ENCODE measurements at regions not wholly inside any gene's neighbourhood (a gene's known extent, or its start where the extent isn't known, plus 50 kb on each side); places are given as distances from the start of the nearest gene placed in this dataset.
"Not testable (repeated sequence)": the region's sequence is repeated elsewhere in the genome, so short reads cannot be mapped to it uniquely, and the experiment has no call there.

GRCh38 chrY:7654985-7655384 lies 743.4 kb upstream of the AMELY start:
- CTCF ChIA-PET, result no interaction called here
- H3K36me3 ChIP-seq (ENCODE audit: insufficient read depth, low read length), result no peaks in the 10 kb centered on the region
- H3K9me3 Mint-ChIP-seq, result no peaks in the 10 kb centered on the region
- H3K27me3 ChIP-seq (ENCODE audit: control insufficient read depth in 1 of 2, insufficient read depth in 2 of 2, low read length in 2 of 2), result no peaks in the 10 kb centered on the region
- no peaks in the 10 kb centered on the region for H3K4me1 ChIP-seq (ENCODE audit: insufficient read depth, low read length)
- POLR2A ChIA-PET, result no interaction called here
- H3K27ac Mint-ChIP-seq, result no peak overlapping the region
- intact Hi-C loops (cut with DNase I, micrococcal nuclease), result no loop called here
- no peak for TF ChIP-seq CTCF (IDR thresholded peaks at IDR 0.05)
- H3K4me3 Mint-ChIP-seq, result no peak overlapping the region
- H3K27me3 Mint-ChIP-seq, result no peaks in the 10 kb centered on the region
- no peak for ATAC-seq (ENCODE audit: poor library complexity)
- no peaks in the 10 kb centered on the region for H3K9me3 ChIP-seq (ENCODE audit: control insufficient read depth in 1 of 2, insufficient read depth in 1 of 2, low read length in 2 of 2)
- H3K4me1 Mint-ChIP-seq (ENCODE audit: low read depth), result no peaks in the 10 kb centered on the region
- no peak overlapping the region for H3K4me3 ChIP-seq (ENCODE audit: low read length)
- DNase-seq, result no peak
- H3K27ac ChIP-seq (ENCODE audit: low read depth in 1 of 2, low read length in 2 of 2), result no peak overlapping the region
- no peaks in the 10 kb centered on the region for H3K36me3 Mint-ChIP-seq (ENCODE audit: low read depth)

- H3K4me1 Mint-ChIP-seq (ENCODE audit: low read depth); ATAC-seq (ENCODE audit: poor library complexity); H3K4me1 ChIP-seq (ENCODE audit: insufficient read depth, low read length); POLR2A ChIA-PET; H3K36me3 ChIP-seq (ENCODE audit: insufficient read depth, low read length); H3K27ac ChIP-seq (ENCODE audit: low read depth in 1 of 2, low read length in 2 of 2); H3K27me3 ChIP-seq (ENCODE audit: control insufficient read depth in 1 of 2, insufficient read depth in 2 of 2, low read length in 2 of 2); intact Hi-C loops (cut with DNase I, micrococcal nuclease); H3K4me3 Mint-ChIP-seq; H3K36me3 Mint-ChIP-seq (ENCODE audit: low read depth); DNase-seq; CTCF ChIA-PET; H3K9me3 ChIP-seq (ENCODE audit: control insufficient read depth in 1 of 2, insufficient read depth in 1 of 2, low read length in 2 of 2); H3K27ac Mint-ChIP-seq; H3K4me3 ChIP-seq (ENCODE audit: low read length); H3K9me3 Mint-ChIP-seq; H3K27me3 Mint-ChIP-seq: not testable (repeated sequence)
Measured at GRCh38 chrY:7649866-7650265, 738.3 kb upstream of the AMELY start.

All from CD4-positive, alpha-beta T cell (primary cell).